Fibroblast of the aortic adventitia (primary cell): ENCODE measurements at regions not wholly inside any gene's neighbourhood (a gene's known extent, or its start where the extent isn't known, plus 50 kb on each side); places are given as distances from the start of the nearest gene placed in this dataset.

Source experiments
- DNase-seq: peaks from one replicate; pipeline ENCODE4 v3.0.0-alpha.2; 2010; ENCODE audit warnings: low read depth
- H3K4me3 ChIP-seq: 2 replicates; pipeline ENCODE4 v1.5.1; 2011; ENCODE audit warnings: low read depth, mild to moderate bottlenecking, control low read depth, low read length, moderate library complexity
- TF ChIP-seq, protein P1 (sequence below): IDR thresholded peaks from 2 replicates; pipeline ENCODE4 v1.5.1; 2011; ENCODE audit warnings: mild to moderate bottlenecking, low read length, control low read depth, inconsistent platforms; ENCODE audit not compliant: insufficient read depth

DNA sequence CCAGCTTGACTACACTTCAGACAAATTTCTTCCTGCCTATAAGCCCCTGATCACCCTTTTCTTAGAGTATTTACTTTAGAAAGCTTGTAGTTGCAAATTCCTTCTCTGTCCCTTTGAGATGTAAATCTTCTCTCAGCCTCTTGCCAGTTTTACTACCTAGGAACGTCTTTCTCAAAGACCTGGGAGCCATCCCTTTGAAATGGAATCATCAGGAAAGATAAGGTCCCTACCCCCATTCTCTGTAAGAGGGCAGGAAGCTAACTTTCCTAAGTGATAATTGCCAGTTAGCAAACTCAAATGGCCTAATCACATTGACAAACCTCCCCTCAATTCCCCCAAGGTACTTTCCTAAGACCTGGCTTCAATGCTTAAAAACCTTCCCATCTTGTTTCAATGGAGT, 304.5 kb downstream of the MDFIC start:
- no peak for DNase-seq
- H3K4me3 ChIP-seq: no peak overlapping the region
- TF ChIP-seq, protein P1, sequence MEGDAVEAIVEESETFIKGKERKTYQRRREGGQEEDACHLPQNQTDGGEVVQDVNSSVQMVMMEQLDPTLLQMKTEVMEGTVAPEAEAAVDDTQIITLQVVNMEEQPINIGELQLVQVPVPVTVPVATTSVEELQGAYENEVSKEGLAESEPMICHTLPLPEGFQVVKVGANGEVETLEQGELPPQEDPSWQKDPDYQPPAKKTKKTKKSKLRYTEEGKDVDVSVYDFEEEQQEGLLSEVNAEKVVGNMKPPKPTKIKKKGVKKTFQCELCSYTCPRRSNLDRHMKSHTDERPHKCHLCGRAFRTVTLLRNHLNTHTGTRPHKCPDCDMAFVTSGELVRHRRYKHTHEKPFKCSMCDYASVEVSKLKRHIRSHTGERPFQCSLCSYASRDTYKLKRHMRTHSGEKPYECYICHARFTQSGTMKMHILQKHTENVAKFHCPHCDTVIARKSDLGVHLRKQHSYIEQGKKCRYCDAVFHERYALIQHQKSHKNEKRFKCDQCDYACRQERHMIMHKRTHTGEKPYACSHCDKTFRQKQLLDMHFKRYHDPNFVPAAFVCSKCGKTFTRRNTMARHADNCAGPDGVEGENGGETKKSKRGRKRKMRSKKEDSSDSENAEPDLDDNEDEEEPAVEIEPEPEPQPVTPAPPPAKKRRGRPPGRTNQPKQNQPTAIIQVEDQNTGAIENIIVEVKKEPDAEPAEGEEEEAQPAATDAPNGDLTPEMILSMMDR: no peak

DNA sequence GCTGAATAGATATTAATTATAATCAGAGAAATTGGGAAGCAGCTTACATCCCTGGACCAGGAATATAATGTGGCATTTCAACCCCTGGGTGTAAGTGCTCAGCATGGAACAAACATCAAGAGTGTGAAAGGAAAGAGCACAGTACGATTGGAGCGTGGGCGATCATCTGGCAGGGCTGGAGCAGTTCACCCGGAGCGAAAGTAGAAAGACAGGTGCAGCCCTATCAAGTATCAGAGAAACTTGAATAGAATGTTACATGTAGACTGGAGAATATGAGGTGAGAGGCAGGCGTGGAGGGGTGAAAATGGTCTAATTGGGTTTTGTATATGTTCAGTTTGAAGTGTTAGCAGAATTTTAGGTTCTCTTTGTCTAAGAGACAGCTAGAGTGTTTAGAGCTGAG, 303.0 kb downstream of the MDFIC start:
- DNase-seq: no peak
- H3K4me3 ChIP-seq: no peak overlapping the region
- TF ChIP-seq, protein P1: no peak

DNA sequence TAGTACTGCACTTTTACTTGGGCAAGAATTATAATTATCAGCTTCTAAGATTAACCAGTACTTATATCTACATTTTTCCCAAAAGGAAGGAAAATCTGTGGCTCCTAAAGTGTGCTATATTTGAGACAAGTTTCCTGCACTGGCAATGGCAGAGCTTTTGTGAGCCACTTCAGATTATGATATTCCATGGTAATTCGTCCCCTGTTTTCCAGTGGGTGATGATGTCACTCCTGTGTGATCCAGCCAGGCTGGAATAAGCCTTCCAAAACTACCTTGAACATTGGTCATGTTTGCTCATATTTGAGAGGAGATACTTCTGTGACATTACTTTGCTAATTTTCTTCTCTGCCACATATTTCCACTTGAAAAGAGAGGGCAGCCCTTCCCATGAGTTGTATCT, 302.1 kb downstream of the MDFIC start:
- H3K4me3 ChIP-seq: no peak overlapping the region
- TF ChIP-seq, protein P1: no peak
- DNase-seq: no peak

DNA sequence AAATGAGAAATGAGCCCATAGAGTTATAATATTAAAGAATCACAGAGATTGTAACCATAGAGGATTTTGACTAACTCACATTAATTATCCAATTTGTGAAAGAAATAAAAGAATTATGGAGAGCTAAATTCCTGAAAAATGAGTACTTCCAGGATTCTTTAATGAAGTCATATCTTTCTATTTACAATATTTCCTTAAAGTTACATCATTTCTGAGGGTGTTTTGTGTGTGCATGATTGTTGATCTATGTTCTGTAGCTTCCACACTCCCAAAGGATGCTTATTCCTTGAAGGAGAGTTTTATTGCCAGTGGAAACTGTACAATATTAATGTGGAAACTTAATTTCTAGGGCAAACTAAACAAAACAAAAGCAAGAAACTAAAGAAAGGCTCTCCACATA, 299.6 kb downstream of the MDFIC start:
- peak; percentile 52 for DNase-seq
- TF ChIP-seq, protein P1: no peak
- no peak overlapping the region for H3K4me3 ChIP-seq

DNA sequence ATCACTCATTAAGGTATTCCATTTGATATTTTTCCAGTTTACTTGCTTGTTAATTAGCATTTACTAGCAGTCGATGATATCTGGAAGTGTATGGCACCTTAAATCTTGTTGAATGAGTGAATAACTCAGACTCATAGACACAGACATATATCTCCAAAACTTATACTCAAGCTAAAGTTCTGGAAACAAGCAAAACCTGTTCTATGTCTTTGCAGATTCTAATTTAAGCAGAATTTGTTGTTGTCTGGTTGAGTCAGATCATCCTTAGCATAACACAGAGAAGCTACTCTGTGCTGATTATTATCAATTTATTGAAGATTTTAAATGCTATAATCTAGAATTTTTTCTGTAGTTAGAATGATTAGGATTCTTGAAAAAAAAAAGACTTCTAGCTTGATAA, 296.2 kb downstream of the MDFIC start:
- DNase-seq: no peak
- no peak overlapping the region for H3K4me3 ChIP-seq
- TF ChIP-seq, protein P1: no peak

DNA sequence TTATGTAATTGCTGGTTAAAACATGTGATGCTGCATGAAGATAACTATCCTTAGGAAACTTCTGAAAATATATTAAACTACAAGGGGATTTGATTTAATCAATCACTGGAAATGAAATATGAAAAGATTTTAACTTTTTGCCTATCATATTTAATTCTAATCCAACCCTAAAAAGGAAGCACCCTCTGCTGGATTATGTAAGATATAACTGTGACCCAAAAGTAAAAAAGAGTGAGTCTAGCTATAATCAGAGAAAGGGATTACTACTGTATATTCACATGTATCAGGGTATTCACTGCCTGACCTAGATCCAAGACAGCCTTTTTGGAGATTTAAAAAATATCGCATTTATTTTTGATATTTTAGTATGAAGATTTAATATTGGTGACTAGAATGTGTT, 295.5 kb downstream of the MDFIC start:
- H3K4me3 ChIP-seq: no peak overlapping the region
- peak; percentile 32 for DNase-seq
- TF ChIP-seq, protein P1: peak; percentile 38

DNA sequence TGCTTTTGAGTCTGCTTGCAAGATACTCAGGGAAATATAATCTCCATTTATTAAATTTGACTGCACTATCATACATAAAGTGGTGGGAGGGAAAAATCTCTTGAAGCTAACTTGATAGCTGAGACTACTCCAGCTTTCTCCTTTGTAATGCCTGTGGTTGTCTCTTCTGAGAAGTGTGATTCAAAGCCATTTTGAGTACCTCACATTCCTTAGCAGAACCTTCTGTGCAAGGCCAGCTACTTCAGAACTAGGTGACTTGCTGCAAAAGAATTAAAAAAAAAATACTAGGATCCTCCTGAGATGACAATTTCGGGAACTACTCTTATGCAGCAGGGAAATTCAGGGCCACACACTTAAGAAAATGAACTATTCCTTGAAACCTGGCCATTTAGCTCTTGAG, 294.8 kb downstream of the MDFIC start:
- DNase-seq: peak; percentile 14
- TF ChIP-seq, protein P1: no peak
- H3K4me3 ChIP-seq: no peak overlapping the region
